Esophagus squamous epithelium (tissue), 4 donors: ENCODE measurements at regions not wholly inside any gene's neighbourhood (a gene's known extent, or its start where the extent isn't known, plus 50 kb on each side); places are given as distances from the start of the nearest gene placed in this dataset.

Experiments used
- POLR2A ChIP-seq, 4 donors: fragments of 450-650 bp; IDR thresholded peaks; one replicate each; pipeline ENCODE4 v1.6.1; 2017; ENCODE audit warnings: antibody characterized with exemption in 4 of 4, mild to moderate bottlenecking in 4 of 4, moderate library complexity in 3 of 4
- TF ChIP-seq, protein P1 (sequence below), 6 experiments: fragments of 450-650 bp in 4 of 6; fragments of 200-600 bp in 2 of 6; sonication (generic) in 2 of 6; IDR thresholded peaks; one replicate each; pipeline ENCODE4 v1.5.1; 2016 to 2019; ENCODE audit warnings: antibody characterized with exemption in 6 of 6, mild to moderate bottlenecking in 4 of 6, moderate library complexity in 4 of 6

DNA sequence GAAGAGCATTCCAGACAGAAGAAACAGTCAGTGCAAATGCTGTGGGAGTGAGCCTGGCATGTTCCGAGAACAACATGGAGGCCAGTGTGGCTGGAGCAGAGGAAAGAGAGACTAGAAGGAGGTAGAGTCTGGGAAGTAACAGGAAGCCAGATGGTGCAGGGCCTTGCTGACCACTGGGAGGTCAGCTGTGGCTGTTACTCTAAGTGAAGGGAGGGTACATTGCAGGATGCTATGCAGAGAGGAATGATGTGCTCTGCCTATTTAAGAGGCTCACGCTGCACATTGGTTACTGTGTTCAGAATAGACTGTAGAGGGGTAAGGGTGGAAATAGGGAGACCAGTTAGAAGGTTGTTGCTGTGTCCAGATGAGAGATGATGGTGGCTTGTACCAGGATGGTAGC, 88.6 kb upstream of the CACNA1E start:
- TF ChIP-seq, protein P1, sequence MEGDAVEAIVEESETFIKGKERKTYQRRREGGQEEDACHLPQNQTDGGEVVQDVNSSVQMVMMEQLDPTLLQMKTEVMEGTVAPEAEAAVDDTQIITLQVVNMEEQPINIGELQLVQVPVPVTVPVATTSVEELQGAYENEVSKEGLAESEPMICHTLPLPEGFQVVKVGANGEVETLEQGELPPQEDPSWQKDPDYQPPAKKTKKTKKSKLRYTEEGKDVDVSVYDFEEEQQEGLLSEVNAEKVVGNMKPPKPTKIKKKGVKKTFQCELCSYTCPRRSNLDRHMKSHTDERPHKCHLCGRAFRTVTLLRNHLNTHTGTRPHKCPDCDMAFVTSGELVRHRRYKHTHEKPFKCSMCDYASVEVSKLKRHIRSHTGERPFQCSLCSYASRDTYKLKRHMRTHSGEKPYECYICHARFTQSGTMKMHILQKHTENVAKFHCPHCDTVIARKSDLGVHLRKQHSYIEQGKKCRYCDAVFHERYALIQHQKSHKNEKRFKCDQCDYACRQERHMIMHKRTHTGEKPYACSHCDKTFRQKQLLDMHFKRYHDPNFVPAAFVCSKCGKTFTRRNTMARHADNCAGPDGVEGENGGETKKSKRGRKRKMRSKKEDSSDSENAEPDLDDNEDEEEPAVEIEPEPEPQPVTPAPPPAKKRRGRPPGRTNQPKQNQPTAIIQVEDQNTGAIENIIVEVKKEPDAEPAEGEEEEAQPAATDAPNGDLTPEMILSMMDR (IDR thresholded peaks at IDR 0.05): no peak
- TF ChIP-seq POLR2A (IDR thresholded peaks at IDR 0.05): no peak
